ENCODE measurements at regions not wholly inside any gene's neighbourhood (a gene's known extent, or its start where the extent isn't known, plus 50 kb on each side); places are given as distances from the start of the nearest gene placed in this dataset.
A peak's percentile ranks its signal among the peaks of the same experiment; 100 is the strongest.

DNA sequence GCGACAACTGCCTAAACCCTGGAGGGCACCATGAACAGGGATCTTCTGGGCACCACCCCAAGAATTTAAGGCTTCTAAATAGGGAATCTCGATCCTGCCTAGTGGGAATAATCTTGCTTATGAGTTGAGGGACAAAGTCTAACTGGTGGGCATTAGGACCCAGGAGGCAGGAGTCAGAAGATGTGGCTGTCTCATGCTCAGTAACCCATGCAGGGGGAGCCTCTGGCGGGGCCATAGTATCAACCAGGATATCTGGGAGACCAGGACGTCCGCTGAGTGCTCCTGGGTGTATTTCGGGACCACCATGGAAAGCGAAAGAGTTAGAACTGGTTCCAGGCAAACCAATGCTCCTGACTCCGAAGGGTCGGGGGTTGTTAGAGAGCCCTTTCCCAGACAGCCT is 356.1 kb downstream of the OTOL1 start:
- Histone ChIP-seq H3K9me3 (no peaks in the 10 kb centered on the region), H3K4me1 (no peaks in the 10 kb centered on the region), H3K4me3 (no peak overlapping the region), H3K27me3 (no peaks in the 10 kb centered on the region), H3K36me3 (no peaks in the 10 kb centered on the region), H3K27ac (no peak overlapping the region)
- 81 to 93% (median 87%) methylated on average over 3 to 9 of the region's 9 CpGs for WGBS, 5 donors
- no peak for DNase-seq
- TF ChIP-seq POLR2AphosphoS5 (IDR thresholded peaks at IDR 0.05) (no peak), POLR2A (IDR thresholded peaks at IDR 0.05) (no peak), EP300 (IDR thresholded peaks at IDR 0.05) (no peak)
- TF ChIP-seq, protein P1, sequence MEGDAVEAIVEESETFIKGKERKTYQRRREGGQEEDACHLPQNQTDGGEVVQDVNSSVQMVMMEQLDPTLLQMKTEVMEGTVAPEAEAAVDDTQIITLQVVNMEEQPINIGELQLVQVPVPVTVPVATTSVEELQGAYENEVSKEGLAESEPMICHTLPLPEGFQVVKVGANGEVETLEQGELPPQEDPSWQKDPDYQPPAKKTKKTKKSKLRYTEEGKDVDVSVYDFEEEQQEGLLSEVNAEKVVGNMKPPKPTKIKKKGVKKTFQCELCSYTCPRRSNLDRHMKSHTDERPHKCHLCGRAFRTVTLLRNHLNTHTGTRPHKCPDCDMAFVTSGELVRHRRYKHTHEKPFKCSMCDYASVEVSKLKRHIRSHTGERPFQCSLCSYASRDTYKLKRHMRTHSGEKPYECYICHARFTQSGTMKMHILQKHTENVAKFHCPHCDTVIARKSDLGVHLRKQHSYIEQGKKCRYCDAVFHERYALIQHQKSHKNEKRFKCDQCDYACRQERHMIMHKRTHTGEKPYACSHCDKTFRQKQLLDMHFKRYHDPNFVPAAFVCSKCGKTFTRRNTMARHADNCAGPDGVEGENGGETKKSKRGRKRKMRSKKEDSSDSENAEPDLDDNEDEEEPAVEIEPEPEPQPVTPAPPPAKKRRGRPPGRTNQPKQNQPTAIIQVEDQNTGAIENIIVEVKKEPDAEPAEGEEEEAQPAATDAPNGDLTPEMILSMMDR (IDR thresholded peaks at IDR 0.05): no peak
- intact Hi-C loops (cut with DNase I; ENCODE audit: low total_unique reads): no loop called here

DNA sequence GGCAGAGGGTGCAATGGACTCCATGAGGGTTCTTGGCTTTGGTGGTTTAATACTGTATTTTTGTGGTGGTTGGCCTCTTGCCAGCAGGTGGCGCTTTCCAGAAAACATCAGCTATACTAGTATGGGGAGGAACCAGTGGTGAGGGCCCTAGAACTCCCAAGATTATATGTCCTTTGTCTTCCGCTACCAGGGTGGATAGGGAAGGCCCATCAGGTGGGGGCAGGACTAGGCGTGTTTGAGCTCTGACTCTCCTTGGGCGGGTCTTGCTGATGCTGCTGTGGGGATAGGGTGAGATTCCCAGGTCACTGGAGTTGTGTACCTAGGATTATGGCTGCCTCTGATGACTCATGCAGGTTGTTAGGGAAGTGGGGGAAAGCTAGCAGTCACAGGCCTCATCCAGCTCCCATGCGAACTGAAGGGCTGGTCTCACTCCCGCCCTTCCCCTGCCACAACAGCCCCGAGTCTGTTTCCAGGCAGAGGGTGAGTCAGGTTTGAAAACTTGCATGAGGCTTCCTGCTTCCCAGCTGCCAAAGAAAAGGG is 357.7 kb downstream of the OTOL1 start:
- Histone ChIP-seq H3K27me3 (no peaks in the 10 kb centered on the region), H3K9me3 (no peaks in the 10 kb centered on the region), H3K27ac (no peak overlapping the region), H3K4me3 (no peak overlapping the region), H3K4me1 (no peaks in the 10 kb centered on the region), H3K36me3 (no peaks in the 10 kb centered on the region)
- 77 to 83% (median 82%) methylated on average over 7 of the region's 7 CpGs for WGBS, 5 donors
- TF ChIP-seq POLR2A (IDR thresholded peaks at IDR 0.05) (no peak), POLR2AphosphoS5 (IDR thresholded peaks at IDR 0.05) (no peak), EP300 (IDR thresholded peaks at IDR 0.05) (no peak)
- TF ChIP-seq, protein P1 (IDR thresholded peaks at IDR 0.05): no peak
- intact Hi-C loops (cut with DNase I; ENCODE audit: low total_unique reads): no loop called here
- peak; percentile 29 to 59 for DNase-seq

DNA sequence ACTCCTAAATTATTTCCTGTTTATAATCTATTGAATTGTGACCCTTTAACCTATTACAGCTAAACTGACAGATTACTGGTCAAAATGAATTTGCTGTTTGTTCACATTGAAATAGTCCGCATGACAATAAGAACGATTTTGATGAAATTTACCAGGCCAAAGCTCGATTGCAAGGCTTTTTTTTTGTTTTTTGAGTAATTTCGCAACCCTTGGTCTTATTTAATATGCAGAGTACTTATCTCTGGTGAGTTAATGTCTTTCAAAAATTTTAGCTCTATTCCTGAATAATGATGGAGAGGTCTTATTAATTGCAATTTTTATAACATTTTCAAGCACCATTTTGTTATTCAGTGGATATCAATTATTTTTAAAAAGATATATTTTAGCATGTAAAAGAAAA is 362.4 kb downstream of the OTOL1 start:
- Histone ChIP-seq H3K36me3 (no peaks in the 10 kb centered on the region), H3K4me1 (no peaks in the 10 kb centered on the region), H3K4me3 (no peak overlapping the region), H3K9me3 (no peaks in the 10 kb centered on the region), H3K27ac (no peak overlapping the region), H3K27me3 (no peaks in the 10 kb centered on the region)
- intact Hi-C loops (cut with DNase I; ENCODE audit: low total_unique reads): no loop called here
- WGBS, 5 donors: 84 to 90% (median 88%) methylated on average over 4 of the region's 4 CpGs
- no peak for TF ChIP-seq EP300 (IDR thresholded peaks at IDR 0.05)
- TF ChIP-seq, protein P1 (IDR thresholded peaks at IDR 0.05): no peak
- no peak for TF ChIP-seq POLR2A (IDR thresholded peaks at IDR 0.05)
- no peak for TF ChIP-seq POLR2AphosphoS5 (IDR thresholded peaks at IDR 0.05)
- DNase-seq: no peak

DNA sequence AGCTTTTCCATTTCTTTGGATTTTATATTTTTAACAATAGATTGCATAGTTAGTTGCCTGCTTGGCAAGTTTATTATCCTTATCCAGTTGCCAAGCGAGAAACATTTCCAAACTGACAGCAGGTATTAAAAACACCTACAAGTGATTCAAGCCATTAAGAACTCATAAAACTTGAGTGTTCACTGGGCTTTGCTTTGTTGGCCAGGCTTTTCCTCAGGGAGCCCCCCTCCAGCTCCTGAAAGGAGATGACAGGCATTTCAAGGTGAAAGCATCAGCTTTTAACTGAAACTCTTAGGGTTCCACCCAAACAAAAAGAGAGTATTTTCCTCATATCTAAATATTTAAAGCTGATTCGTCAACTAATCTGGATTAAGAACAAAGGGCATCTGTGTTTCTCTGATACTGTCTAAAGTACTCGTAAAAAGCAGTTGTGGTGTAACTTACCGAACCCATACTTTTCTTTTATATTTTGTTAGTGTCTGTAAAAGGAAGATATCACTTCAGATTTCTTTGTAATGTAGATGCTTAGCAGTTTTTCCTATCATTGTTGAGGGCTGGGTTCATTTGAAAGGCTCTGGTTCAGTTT is 363.4 kb downstream of the OTOL1 start:
- intact Hi-C loops (cut with DNase I; ENCODE audit: low total_unique reads): no loop called here
- TF ChIP-seq EP300 (IDR thresholded peaks at IDR 0.05) (no peak), POLR2AphosphoS5 (IDR thresholded peaks at IDR 0.05) (no peak)
- Histone ChIP-seq H3K36me3 (no peaks in the 10 kb centered on the region), H3K4me3 (no peak overlapping the region), H3K27me3 (no peaks in the 10 kb centered on the region), H3K4me1 (no peaks in the 10 kb centered on the region), H3K9me3 (no peaks in the 10 kb centered on the region), H3K27ac (no peak overlapping the region)
- DNase-seq: no peak
- WGBS, 5 donors: 22 to 41% (median 32%) methylated on average over 4 of the region's 4 CpGs

DNA sequence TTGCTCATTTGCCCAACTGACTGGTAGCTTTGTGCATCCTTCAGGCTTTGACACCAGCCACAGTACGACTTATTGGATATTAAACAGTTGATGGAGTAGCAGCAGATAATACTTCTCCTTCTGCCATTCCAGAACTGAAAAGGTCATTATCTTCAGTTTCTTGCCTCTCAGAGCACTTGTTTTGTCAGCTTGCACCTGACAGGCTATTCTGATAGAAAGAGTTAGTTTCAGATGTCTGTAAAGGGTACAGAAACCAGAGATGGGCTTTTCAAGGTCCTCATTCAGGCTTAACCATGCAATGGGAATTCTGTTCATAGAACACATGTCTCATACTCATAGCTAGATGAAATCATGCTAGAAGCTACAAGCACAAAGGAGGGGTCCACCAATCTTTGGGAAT is 367.2 kb downstream of the OTOL1 start:
- no peaks in the 10 kb centered on the region for H3K27me3 ChIP-seq
- TF ChIP-seq POLR2AphosphoS5 (IDR thresholded peaks at IDR 0.05): no peak
- TF ChIP-seq, protein P1 (IDR thresholded peaks at IDR 0.05): no peak
- TF ChIP-seq EP300 (IDR thresholded peaks at IDR 0.05): no peak
- no peak for TF ChIP-seq POLR2A (IDR thresholded peaks at IDR 0.05)
- intact Hi-C loops (cut with DNase I; ENCODE audit: low total_unique reads): no loop called here

More for the DNA sequence above, 367.2 kb downstream of the OTOL1 start:
- Histone ChIP-seq H3K36me3 (no peaks in the 10 kb centered on the region), H3K4me3 (no peak overlapping the region), H3K9me3 (no peaks in the 10 kb centered on the region), H3K4me1 (no peaks in the 10 kb centered on the region), H3K27ac (no peak overlapping the region)
- WGBS, 5 donors: 81 to 90% (median 87%) methylated on average over 1 of the region's 1 CpG
- DNase-seq: no peak
